ENCODE measurements at regions not wholly inside any gene's neighbourhood (a gene's known extent, or its start where the extent isn't known, plus 50 kb on each side); places are given as distances from the start of the nearest gene placed in this dataset.
"Not testable (repeated sequence)": the region's sequence is repeated elsewhere in the genome, so short reads cannot be mapped to it uniquely, and the experiment has no call there.

GRCh38 chrX:1700757-1701156, 85.9 kb downstream of the ASMT start:
- no peak for TF ChIP-seq CTCF (IDR thresholded peaks at IDR 0.05)
- Histone ChIP-seq H3K4me1 (no peaks in the 10 kb centered on the region), H3K9me3 (no peaks in the 10 kb centered on the region), H3K4me3 (no peak overlapping the region), H3K27ac (no peak overlapping the region), H3K27me3 (no peaks in the 10 kb centered on the region), H3K36me3 (no peaks in the 10 kb centered on the region)
- intact Hi-C loops (cut with DNase I; ENCODE audit: low total_unique reads): no loop called here
- no peak for DNase-seq

- H3K27ac ChIP-seq; H3K4me3 ChIP-seq; H3K27me3 ChIP-seq; H3K36me3 ChIP-seq; intact Hi-C loops (cut with DNase I; ENCODE audit: low total_unique reads); H3K9me3 ChIP-seq; DNase-seq; H3K4me1 ChIP-seq: not testable (repeated sequence)
Observed at GRCh38 chrX:1701396-1701901, 86.6 kb downstream of the ASMT start.

GRCh38 chrX:1702142-1702541, 87.3 kb downstream of the ASMT start:
- H3K4me3 ChIP-seq; DNase-seq; H3K9me3 ChIP-seq; H3K27me3 ChIP-seq; intact Hi-C loops (cut with DNase I; ENCODE audit: low total_unique reads); H3K4me1 ChIP-seq; H3K36me3 ChIP-seq; H3K27ac ChIP-seq: not testable (repeated sequence)

- H3K4me1 ChIP-seq; H3K9me3 ChIP-seq; DNase-seq; H3K27me3 ChIP-seq; H3K27ac ChIP-seq; H3K4me3 ChIP-seq; intact Hi-C loops (cut with DNase I; ENCODE audit: low total_unique reads); H3K36me3 ChIP-seq: not testable (repeated sequence)
Observed at GRCh38 chrX:1702557-1702956, 87.7 kb downstream of the ASMT start.

- H3K27ac ChIP-seq; H3K36me3 ChIP-seq; H3K4me1 ChIP-seq; DNase-seq; H3K27me3 ChIP-seq; intact Hi-C loops (cut with DNase I; ENCODE audit: low total_unique reads); H3K9me3 ChIP-seq; H3K4me3 ChIP-seq: not testable (repeated sequence)
Observed at GRCh38 chrX:1709277-1709676, 94.4 kb downstream of the ASMT start.

- no peak overlapping the region for H3K27ac ChIP-seq
- no peaks in the 10 kb centered on the region for H3K36me3 ChIP-seq
- no peak overlapping the region for H3K4me3 ChIP-seq
- TF ChIP-seq CTCF (IDR thresholded peaks at IDR 0.05): no peak
- intact Hi-C loops (cut with DNase I; ENCODE audit: low total_unique reads): no loop called here
- no peak for DNase-seq
- no peaks in the 10 kb centered on the region for H3K27me3 ChIP-seq
- H3K4me1 ChIP-seq: no peaks in the 10 kb centered on the region
- peaks cover 0 to 10% (median 0%) of the 10 kb centered on the region in 3 donors for H3K9me3 ChIP-seq
Observed at GRCh38 chrX:1713296-1713695, 98.4 kb downstream of the ASMT start.

GRCh38 chrX:1717373-1717772, 102.5 kb downstream of the ASMT start:
- no peaks in the 10 kb centered on the region for H3K4me1 ChIP-seq
- no peaks in the 10 kb centered on the region for H3K36me3 ChIP-seq
- no peak for DNase-seq
- no peaks in the 10 kb centered on the region for H3K27me3 ChIP-seq
- peaks cover 0 to 6% (median 0%) of the 10 kb centered on the region in 3 donors for H3K9me3 ChIP-seq
- TF ChIP-seq CTCF (IDR thresholded peaks at IDR 0.05): no peak
- no peak overlapping the region for H3K4me3 ChIP-seq
- H3K27ac ChIP-seq: no peak overlapping the region
- intact Hi-C loops (cut with DNase I; ENCODE audit: low total_unique reads): no loop called here

GRCh38 chrX:1719270-1719669, 104.4 kb downstream of the ASMT start:
- Histone ChIP-seq H3K4me1 (no peaks in the 10 kb centered on the region), H3K27ac (no peak overlapping the region), H3K9me3 (no peaks in the 10 kb centered on the region), H3K4me3 (no peak overlapping the region), H3K27me3 (no peaks in the 10 kb centered on the region), H3K36me3 (no peaks in the 10 kb centered on the region)
- no peak for DNase-seq
- TF ChIP-seq CTCF (IDR thresholded peaks at IDR 0.05): no peak
- intact Hi-C loops (cut with DNase I; ENCODE audit: low total_unique reads): no loop called here
